GM10248 (cell line): ENCODE measurements at regions not wholly inside any gene's neighbourhood (a gene's known extent, or its start where the extent isn't known, plus 50 kb on each side); places are given as distances from the start of the nearest gene placed in this dataset.

Source experiments
- CTCF ChIA-PET: fragments of 300-600 bp; sonication (Branson Sonifier 250); formaldehyde crosslinking; extraction: SDS; loops from one replicate; lab custom pipeline; 2021; ENCODE audit warnings: antibody characterized with exemption; lab: Yijun Ruan, JAX
- POLR2A ChIA-PET: fragments of 350-650 bp; sonication (Branson Sonifier 250); formaldehyde crosslinking; extraction: SDS; loops from one replicate; lab custom pipeline; 2020; ENCODE audit warnings: antibody characterized with exemption; lab: Yijun Ruan, JAX
- DNase-seq: peaks from one replicate; pipeline ENCODE4 v3.0.0; 2012; ENCODE audit errors: extremely low spot score
- TF ChIP-seq, protein P1 (sequence below): IDR thresholded peaks from 2 replicates; pipeline ENCODE4 v1.5.1; 2012; ENCODE audit warnings: mild to moderate bottlenecking, low read depth; ENCODE audit errors: extremely low read depth, missing control alignments, control extremely low read depth

GRCh38 chr20:52585333-52585732, 386.8 kb upstream of the TSHZ2 start:
- ChIA-PET POLR2A (no interaction called here), CTCF (no interaction called here)
- DNase-seq, result no peak
- TF ChIP-seq, protein P1, sequence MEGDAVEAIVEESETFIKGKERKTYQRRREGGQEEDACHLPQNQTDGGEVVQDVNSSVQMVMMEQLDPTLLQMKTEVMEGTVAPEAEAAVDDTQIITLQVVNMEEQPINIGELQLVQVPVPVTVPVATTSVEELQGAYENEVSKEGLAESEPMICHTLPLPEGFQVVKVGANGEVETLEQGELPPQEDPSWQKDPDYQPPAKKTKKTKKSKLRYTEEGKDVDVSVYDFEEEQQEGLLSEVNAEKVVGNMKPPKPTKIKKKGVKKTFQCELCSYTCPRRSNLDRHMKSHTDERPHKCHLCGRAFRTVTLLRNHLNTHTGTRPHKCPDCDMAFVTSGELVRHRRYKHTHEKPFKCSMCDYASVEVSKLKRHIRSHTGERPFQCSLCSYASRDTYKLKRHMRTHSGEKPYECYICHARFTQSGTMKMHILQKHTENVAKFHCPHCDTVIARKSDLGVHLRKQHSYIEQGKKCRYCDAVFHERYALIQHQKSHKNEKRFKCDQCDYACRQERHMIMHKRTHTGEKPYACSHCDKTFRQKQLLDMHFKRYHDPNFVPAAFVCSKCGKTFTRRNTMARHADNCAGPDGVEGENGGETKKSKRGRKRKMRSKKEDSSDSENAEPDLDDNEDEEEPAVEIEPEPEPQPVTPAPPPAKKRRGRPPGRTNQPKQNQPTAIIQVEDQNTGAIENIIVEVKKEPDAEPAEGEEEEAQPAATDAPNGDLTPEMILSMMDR, result no peak

DNA sequence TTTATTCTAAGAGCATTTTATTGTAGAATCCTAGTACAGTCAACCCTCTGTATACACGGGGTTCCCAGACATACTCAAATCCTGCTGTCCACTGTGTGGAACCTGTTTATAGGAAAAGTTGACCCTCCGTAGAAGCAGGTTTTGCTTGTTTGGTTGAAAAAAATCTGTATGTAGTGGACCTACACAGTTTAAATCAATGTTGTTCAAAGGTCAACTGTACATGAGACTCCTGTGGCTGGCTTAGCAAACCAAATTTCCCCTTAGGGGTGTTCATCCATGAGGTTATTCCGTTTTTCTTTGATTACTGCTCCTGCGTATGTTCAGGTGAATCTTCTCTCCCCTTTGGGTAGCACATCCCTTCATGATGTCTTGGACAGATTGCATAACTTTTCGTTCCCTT, 387.0 kb upstream of the ZFP64 start:
- CTCF ChIA-PET, result no interaction called here
- DNase-seq, result no peak
- POLR2A ChIA-PET, result no interaction called here
- TF ChIP-seq, protein P1, result no peak

GRCh38 chr20:52577696-52578095, 386.1 kb upstream of the ZFP64 start:
- POLR2A ChIA-PET, result no interaction called here
- CTCF ChIA-PET, result no interaction called here
- DNase-seq, result no peak
- TF ChIP-seq, protein P1, result no peak

- CTCF ChIA-PET, result no interaction called here
- POLR2A ChIA-PET, result no interaction called here
- DNase-seq, result no peak
These were observed 381.1 kb upstream of the ZFP64 start for GRCh38 chr20:52572687-52573086.

DNA sequence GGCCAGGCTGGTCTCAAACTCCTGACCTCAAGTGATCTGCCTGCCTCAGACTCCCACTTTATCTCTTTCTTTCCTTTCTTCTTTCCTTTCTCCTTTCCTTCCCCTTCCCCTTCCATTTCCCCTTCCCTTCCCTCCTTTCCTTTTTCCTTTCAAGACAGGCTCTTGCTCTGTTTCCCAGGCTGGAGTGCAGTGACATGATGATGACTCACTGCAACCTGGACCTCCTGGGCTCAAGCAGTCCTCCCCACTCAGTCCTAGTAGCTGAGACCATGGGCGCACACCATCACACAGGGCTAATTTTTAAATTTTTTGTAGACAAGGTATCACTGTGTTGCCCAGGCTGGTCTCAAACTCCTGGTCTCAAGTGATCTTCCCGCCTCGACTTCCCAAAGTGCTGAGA, 377.6 kb upstream of the ZFP64 start:
- TF ChIP-seq, protein P1, result no peak
- CTCF ChIA-PET, result no interaction called here
- DNase-seq, result no peak
- POLR2A ChIA-PET, result no interaction called here

More at GRCh38 chr20:52572687-52573086, 381.1 kb upstream of the ZFP64 start:
- TF ChIP-seq, protein P1, result no peak

DNA sequence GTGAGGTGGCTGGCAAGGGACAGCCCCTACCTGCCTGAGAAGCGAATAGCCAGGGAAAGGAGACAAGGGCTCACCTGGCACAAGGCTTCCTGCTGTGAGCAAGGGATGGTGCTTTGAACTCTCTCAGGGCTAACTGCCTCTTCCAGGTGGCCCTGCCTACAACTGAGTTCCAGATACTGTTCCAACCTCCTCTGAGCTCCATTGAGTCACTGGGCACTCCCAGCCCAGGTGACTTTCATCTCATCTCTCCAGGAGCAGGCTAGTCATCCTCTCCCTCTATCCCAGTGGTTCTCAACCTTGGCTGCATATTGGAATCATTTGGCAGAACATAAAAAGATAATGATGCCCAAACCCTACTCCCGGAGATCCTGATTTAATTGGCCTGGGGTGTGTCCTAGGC, 374.0 kb upstream of the ZFP64 start:
- POLR2A ChIA-PET, result no interaction called here
- CTCF ChIA-PET, result no interaction called here
- DNase-seq, result no peak
- TF ChIP-seq, protein P1, result no peak

GRCh38 chr20:52564594-52564993, 373.0 kb upstream of the ZFP64 start:
- TF ChIP-seq, protein P1, result no peak
- no peak for DNase-seq
- ChIA-PET POLR2A (no interaction called here), CTCF (no interaction called here)
